ENCODE measurements at regions not wholly inside any gene's neighbourhood (a gene's known extent, or its start where the extent isn't known, plus 50 kb on each side); places are given as distances from the start of the nearest gene placed in this dataset.
"Not testable (repeated sequence)": the region's sequence is repeated elsewhere in the genome, so short reads cannot be mapped to it uniquely, and the experiment has no call there.

- DNase-seq (ENCODE audit: extremely low spot score): peak; percentile 12
- CTCF ChIA-PET: interaction anchor here (0.5 to 0.9 kb wide), 2 partner anchors 576 to 1387 kb away, joined by 3 read pairs; no protein-coding TSS in a partner anchor
- no peak for TF ChIP-seq FOXA1 (IDR thresholded peaks at IDR 0.05)
- TF ChIP-seq PKNOX1 (IDR thresholded peaks at IDR 0.05): no peak
- TF ChIP-seq LEF1 (IDR thresholded peaks at IDR 0.05; ENCODE audit: borderline replicate concordance): no peak
- no peak for TF ChIP-seq ARNT (IDR thresholded peaks at IDR 0.05)
- no peak for TF ChIP-seq CTBP1 (IDR thresholded peaks at IDR 0.05; ENCODE audit: borderline replicate concordance)
- TF ChIP-seq ELF4 (IDR thresholded peaks at IDR 0.05): no peak
- TF ChIP-seq SP1 (IDR thresholded peaks at IDR 0.05): no peak
- no peak for TF ChIP-seq BHLHE40 (IDR thresholded peaks at IDR 0.05; ENCODE audit: borderline replicate concordance)
- TF ChIP-seq NFRKB (IDR thresholded peaks at IDR 0.05): no peak
- no peak for TF ChIP-seq L3MBTL2 (conservative IDR thresholded peaks at IDR 0.05)
- TF ChIP-seq FOXM1 (IDR thresholded peaks at IDR 0.05; ENCODE audit: borderline replicate concordance): no peak
- no peak for TF ChIP-seq ZNF384 (IDR thresholded peaks at IDR 0.05)
- no peak for TF ChIP-seq SUZ12 (IDR thresholded peaks at IDR 0.05)
- no peak for TF ChIP-seq HDGF (IDR thresholded peaks at IDR 0.05; ENCODE audit: borderline replicate concordance)
- no peak for TF ChIP-seq FOXK2 (IDR thresholded peaks at IDR 0.05)
- no peak for TF ChIP-seq TARDBP (IDR thresholded peaks at IDR 0.05)
- POLR2A ChIA-PET: no interaction called here
Observed at GRCh38 chr12:83261998-83262397, 575.3 kb downstream of the TMTC2 start.

GRCh38 chr12:83260126-83260525, 573.4 kb downstream of the TMTC2 start:
- DNase-seq (ENCODE audit: extremely low spot score); POLR2A ChIA-PET: not testable (repeated sequence)
- CTCF ChIA-PET: interaction anchor here (0.6 kb wide), 1 partner anchor 397 kb away, joined by 3 read pairs; no protein-coding TSS in a partner anchor

- CTCF ChIA-PET: no interaction called here
- POLR2A ChIA-PET: no interaction called here
- TF ChIP-seq FOXM1 (IDR thresholded peaks at IDR 0.05; ENCODE audit: borderline replicate concordance) (no peak), NFRKB (IDR thresholded peaks at IDR 0.05) (no peak), FOXA1 (IDR thresholded peaks at IDR 0.05) (no peak), ARNT (IDR thresholded peaks at IDR 0.05) (no peak), HDGF (IDR thresholded peaks at IDR 0.05; ENCODE audit: borderline replicate concordance) (no peak), PKNOX1 (IDR thresholded peaks at IDR 0.05) (no peak), ELF4 (IDR thresholded peaks at IDR 0.05) (no peak), SUZ12 (IDR thresholded peaks at IDR 0.05) (no peak), SP1 (IDR thresholded peaks at IDR 0.05) (no peak), ZNF384 (IDR thresholded peaks at IDR 0.05) (no peak), CTBP1 (IDR thresholded peaks at IDR 0.05; ENCODE audit: borderline replicate concordance) (no peak), TARDBP (IDR thresholded peaks at IDR 0.05) (no peak), BHLHE40 (IDR thresholded peaks at IDR 0.05; ENCODE audit: borderline replicate concordance) (no peak), LEF1 (IDR thresholded peaks at IDR 0.05; ENCODE audit: borderline replicate concordance) (no peak)
- no peak for DNase-seq (ENCODE audit: extremely low spot score)
Observed at GRCh38 chr12:83257726-83258125, 571.0 kb downstream of the TMTC2 start.

GRCh38 chr12:83256562-83256961, 569.9 kb downstream of the TMTC2 start:
- POLR2A ChIA-PET: no interaction called here
- no peak for DNase-seq (ENCODE audit: extremely low spot score)
- CTCF ChIA-PET: no interaction called here
- TF ChIP-seq HDGF (IDR thresholded peaks at IDR 0.05; ENCODE audit: borderline replicate concordance) (no peak), SP1 (IDR thresholded peaks at IDR 0.05) (no peak), PKNOX1 (IDR thresholded peaks at IDR 0.05) (no peak), FOXK2 (IDR thresholded peaks at IDR 0.05) (no peak), ELF4 (IDR thresholded peaks at IDR 0.05) (no peak), SUZ12 (IDR thresholded peaks at IDR 0.05) (no peak), ARNT (IDR thresholded peaks at IDR 0.05) (no peak), CTBP1 (IDR thresholded peaks at IDR 0.05; ENCODE audit: borderline replicate concordance) (no peak), ZNF384 (IDR thresholded peaks at IDR 0.05) (no peak), FOXA1 (IDR thresholded peaks at IDR 0.05) (no peak), BHLHE40 (IDR thresholded peaks at IDR 0.05; ENCODE audit: borderline replicate concordance) (no peak), LEF1 (IDR thresholded peaks at IDR 0.05; ENCODE audit: borderline replicate concordance) (no peak), NFRKB (IDR thresholded peaks at IDR 0.05) (no peak), TARDBP (IDR thresholded peaks at IDR 0.05) (no peak), FOXM1 (IDR thresholded peaks at IDR 0.05; ENCODE audit: borderline replicate concordance) (no peak), L3MBTL2 (conservative IDR thresholded peaks at IDR 0.05) (no peak)

DNA sequence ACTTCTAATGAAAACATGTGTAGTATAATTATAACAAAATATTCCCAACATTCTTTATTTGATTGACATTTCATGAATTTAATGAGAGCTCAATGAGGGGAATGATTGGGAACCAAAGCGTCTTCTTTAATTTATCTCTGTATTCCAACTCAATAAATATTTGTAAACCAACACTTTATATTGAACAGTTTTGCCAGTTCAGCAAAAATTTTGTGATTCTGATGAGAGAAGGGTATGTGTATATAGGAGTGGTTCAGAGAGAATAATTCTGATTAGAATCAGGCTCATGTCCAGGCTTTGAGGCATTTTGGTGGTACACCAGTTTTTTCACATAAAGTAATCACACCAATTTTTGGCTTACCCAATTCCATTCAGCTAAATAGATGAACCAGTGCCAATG, 564.2 kb downstream of the TMTC2 start:
- CTCF ChIA-PET: interaction anchor here (0.6 kb wide), 1 partner anchor 1905 kb away, joined by 3 read pairs; no protein-coding TSS in a partner anchor
- TF ChIP-seq ZNF384 (IDR thresholded peaks at IDR 0.05) (no peak), L3MBTL2 (conservative IDR thresholded peaks at IDR 0.05) (no peak), ARNT (IDR thresholded peaks at IDR 0.05) (no peak), HDGF (IDR thresholded peaks at IDR 0.05; ENCODE audit: borderline replicate concordance) (no peak), SP1 (IDR thresholded peaks at IDR 0.05) (no peak), ELF4 (IDR thresholded peaks at IDR 0.05) (no peak), PKNOX1 (IDR thresholded peaks at IDR 0.05) (no peak), LEF1 (IDR thresholded peaks at IDR 0.05; ENCODE audit: borderline replicate concordance) (no peak)
- POLR2A ChIA-PET: no interaction called here
- no peak for DNase-seq (ENCODE audit: extremely low spot score)

GRCh38 chr12:83245156-83245555, 558.5 kb downstream of the TMTC2 start:
- no peak for TF ChIP-seq PKNOX1 (IDR thresholded peaks at IDR 0.05)
- no peak for TF ChIP-seq ZNF384 (IDR thresholded peaks at IDR 0.05)
- TF ChIP-seq SP1 (IDR thresholded peaks at IDR 0.05): no peak
- TF ChIP-seq NFRKB (IDR thresholded peaks at IDR 0.05): no peak
- TF ChIP-seq L3MBTL2 (conservative IDR thresholded peaks at IDR 0.05): no peak
- no peak for TF ChIP-seq ARNT (IDR thresholded peaks at IDR 0.05)
- no peak for TF ChIP-seq BHLHE40 (IDR thresholded peaks at IDR 0.05; ENCODE audit: borderline replicate concordance)
- no peak for TF ChIP-seq CTBP1 (IDR thresholded peaks at IDR 0.05; ENCODE audit: borderline replicate concordance)
- no peak for TF ChIP-seq FOXA1 (IDR thresholded peaks at IDR 0.05)
- POLR2A ChIA-PET: no interaction called here
- CTCF ChIA-PET: no interaction called here
- DNase-seq (ENCODE audit: extremely low spot score): no peak
